CD1c-positive myeloid dendritic cell (primary cell): ENCODE measurements at regions not wholly inside any gene's neighbourhood (a gene's known extent, or its start where the extent isn't known, plus 50 kb on each side); places are given as distances from the start of the nearest gene placed in this dataset.
"Not testable (repeated sequence)": the region's sequence is repeated elsewhere in the genome, so short reads cannot be mapped to it uniquely, and the experiment has no call there.

Experiments used
- DNase-seq: peaks from one replicate; pipeline ENCODE4 v3.0.0-alpha.2; 2016; ENCODE audit errors: extremely low spot score

DNA sequence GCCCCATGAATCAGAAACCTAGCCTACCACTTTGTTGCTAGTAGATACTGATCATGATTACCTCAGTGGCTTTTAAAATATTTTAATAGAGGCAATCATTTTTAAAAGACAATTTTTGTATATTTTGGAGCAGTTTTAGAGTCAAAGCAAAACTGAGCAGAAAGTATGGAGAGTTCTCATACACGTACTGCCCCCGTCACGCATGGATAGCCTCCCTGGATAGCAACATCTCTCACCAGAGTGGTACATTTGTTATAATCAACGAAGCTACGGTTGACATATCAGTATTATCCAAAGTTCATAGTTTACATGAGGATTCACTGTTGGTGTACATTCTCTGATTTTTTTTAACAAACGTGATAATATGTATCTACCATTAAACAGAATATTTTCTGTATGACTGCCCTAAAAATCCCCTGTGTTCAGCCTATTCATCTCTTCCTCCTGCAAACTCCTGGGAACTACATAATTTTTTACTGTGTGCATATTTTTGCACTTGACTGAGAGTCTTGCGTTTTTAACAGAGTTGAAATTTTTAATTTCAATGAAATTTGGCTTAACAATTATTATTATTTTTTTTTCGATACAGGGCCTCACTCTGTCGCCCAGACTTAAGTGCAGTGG is 1436.8 kb upstream of the PCDH9 start:
- DNase-seq, result no peak

DNA sequence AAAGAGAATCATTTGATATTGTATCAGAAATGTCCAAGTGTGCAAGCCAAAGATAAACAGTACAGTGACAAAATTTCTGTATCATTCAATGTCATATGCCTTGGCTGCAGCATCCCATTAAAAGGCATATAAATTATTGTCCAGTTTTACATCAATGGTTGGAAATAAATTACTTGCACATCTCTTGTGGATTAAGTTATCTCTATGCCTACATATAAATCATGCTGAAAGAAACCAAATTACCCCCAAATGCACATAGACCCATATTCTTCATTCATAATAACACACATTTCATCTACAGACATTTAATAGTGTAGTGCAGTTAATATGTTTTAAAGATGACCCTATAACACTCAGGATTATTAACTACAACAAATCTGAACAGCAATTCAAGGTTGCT is 1415.7 kb upstream of the PCDH9 start:
- no peak for DNase-seq

GRCh38 chr13:68644611-68645010 is 1414.5 kb upstream of the PCDH9 start:
- no peak for DNase-seq

DNA sequence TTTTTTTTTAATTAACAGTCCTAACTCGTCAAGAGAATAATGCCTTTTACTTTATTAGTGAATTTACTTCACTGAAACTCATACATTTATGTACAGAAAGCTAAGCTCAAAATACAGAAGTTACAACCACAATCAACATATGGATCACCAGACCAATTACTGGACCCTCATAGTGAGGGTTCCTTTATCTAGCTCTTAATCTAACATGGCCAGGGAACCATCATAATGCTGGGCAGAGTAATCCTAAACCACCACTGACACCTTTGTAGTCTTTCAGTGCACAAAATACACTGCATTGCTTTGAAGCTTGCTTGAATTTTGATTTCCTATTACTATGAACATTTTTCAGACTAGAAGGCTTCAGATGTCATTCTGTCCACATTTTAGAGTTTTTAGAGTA is 1406.6 kb upstream of the PCDH9 start:
- DNase-seq, result no peak

- DNase-seq, result no peak
Observed at GRCh38 chr13:68628994-68629393, 1398.9 kb upstream of the PCDH9 start.

GRCh38 chr13:68627379-68627778 is 1397.2 kb upstream of the PCDH9 start:
- no peak for DNase-seq

GRCh38 chr13:68616600-68617222 is 1386.6 kb upstream of the PCDH9 start:
- no peak for DNase-seq

- no peak for DNase-seq
Observed at GRCh38 chr13:68609661-68610060, 1379.5 kb upstream of the PCDH9 start.

- DNase-seq, result no peak
Observed at GRCh38 chr13:68608147-68608546, 1378.0 kb upstream of the PCDH9 start.

DNA sequence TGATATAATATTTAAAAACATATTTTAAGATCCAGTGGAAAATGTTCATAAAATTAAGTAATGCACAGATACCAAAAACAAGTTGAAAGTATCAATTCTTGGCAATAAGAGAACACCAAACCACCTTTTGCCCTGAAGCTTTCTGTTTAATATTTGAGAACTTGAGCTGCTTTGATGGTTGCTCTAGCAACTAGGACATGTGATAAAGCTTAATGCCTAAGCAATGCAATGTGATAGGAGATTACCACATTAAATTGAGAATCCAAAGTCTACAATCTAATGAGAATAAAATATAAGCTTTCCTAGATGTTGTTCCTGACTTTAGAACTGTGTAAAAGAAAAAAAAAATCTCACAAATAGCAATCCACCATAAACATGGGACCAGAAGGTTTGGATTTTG is 1367.5 kb upstream of the PCDH9 start:
- DNase-seq, result no peak

DNA sequence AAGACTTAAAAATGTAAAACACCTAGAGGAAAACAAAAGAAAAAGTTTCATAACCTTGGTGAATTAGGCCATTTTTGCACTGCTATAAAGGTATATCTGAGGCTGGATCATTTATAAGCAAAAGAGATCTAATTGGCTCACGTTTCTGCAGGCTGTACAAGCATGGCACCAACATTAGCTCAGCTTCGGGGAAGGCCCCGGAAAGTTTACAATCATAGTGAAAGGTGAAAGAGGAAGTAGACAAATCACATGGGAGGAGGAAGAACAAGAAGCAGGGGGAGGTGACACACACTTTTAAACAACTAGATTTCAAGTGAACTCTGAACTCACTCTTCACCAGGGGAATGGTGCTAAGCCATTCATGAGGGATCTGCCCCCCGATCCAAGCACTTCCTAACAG is 1358.5 kb upstream of the PCDH9 start:
- peak; percentile 35 for DNase-seq

GRCh38 chr13:68584776-68585175 is 1354.6 kb upstream of the PCDH9 start:
- no peak for DNase-seq

DNA sequence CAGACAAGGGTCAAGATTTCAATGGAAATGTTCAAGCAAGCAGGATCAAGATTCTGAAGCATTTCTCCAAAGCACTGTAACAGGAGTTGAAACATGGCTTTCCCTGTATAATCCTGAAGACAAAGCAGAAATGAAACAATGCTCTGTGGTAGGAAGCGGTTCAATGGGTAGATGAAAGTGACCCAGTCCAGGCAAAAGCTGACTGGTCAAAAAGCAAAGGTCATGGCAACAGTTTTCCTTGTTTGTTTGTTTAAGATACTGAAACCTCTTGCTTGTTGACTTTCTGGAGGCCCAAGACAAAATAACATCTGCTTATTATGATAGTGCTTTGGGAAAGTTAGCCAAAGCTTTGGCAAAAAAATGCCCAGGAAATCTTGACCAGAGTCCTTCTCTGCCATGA is 1343.9 kb upstream of the PCDH9 start:
- DNase-seq, result no peak

DNA sequence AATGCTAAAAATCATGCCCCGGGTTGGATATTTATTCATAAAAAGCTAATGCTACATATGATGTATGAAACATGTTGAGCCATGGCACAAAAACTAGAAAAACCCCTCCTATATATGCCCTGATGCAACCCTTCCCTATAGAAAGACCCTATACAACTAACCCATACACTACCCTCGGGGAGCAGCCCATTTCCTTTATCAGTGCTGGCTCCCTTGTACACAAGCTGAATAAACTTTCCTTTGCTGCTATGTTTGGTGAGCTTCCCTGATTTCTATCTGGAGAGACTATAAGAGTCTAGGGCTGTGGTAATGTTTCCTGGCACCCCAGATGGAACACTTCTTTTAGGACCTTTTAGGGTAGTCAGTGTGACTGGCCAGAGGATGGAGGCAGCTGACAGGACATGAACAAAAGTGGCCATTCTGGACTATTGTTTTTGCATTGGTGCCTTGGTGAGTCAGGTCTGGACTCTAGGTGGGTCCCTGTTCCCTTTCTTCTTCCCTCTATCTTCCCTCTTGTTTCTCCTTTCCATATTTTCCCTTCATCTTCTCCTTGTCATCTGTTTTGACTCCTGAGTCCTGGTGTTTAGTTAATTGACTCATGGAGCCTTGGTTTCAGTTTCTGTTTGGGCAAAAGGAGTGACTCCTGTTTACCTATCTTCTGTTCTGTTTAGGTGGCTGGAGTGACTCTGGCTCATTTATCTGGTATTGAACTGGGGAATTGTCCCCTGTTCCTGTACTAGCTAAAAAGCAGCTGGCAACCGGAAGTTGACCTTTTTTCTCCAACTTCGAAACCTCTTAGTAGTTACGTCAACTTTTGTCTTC is 1321.8 kb upstream of the PCDH9 start:
- no peak for DNase-seq

DNA sequence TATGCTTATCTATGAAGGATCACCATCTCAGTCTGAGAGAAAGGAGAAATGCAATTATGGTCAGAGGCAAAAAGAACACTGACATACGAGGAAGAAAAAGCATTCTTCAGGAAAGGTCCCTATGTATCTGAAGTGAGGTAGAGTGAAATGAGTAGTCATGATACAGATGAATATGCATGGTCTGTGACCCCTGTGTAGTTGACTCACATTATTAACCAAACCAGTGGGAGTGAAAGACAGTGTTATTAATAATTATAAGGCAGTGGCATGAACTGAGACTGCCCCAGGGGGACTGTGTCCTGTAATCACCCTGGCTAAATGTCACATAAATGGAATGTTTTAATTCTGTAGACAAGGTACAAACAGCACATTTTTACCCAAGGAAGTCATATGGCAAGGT is 1320.2 kb upstream of the PCDH9 start:
- DNase-seq, result no peak

DNA sequence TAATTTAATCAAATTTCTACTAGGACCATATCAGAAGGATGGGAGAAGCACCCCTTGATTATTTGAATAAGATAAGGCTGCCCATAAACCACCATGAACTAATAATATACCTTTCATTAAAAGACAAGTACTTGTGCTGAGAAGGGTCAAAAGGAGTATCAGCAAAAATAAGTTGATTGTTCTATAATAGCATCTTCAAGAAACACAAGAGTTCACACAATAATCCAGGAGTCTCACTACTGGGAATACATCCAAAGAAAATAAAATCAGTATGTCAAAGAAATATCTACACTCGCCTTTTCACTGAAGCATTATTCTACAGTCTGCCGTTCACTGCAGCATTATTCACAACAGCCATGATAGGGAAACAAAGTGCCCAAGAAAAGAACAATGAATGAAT is 1310.1 kb upstream of the PCDH9 start:
- DNase-seq, result no peak

- no peak for DNase-seq
Observed at GRCh38 chr13:68535329-68535728, 1305.2 kb upstream of the PCDH9 start.

- not testable (repeated sequence) for DNase-seq
Observed at GRCh38 chr13:68527167-68527566, 1297.0 kb upstream of the PCDH9 start.

GRCh38 chr13:68523838-68524424 is 1293.8 kb upstream of the PCDH9 start:
- DNase-seq, result no peak

- no peak for DNase-seq
Observed at GRCh38 chr13:68522184-68522583, 1292.0 kb upstream of the PCDH9 start.

DNA sequence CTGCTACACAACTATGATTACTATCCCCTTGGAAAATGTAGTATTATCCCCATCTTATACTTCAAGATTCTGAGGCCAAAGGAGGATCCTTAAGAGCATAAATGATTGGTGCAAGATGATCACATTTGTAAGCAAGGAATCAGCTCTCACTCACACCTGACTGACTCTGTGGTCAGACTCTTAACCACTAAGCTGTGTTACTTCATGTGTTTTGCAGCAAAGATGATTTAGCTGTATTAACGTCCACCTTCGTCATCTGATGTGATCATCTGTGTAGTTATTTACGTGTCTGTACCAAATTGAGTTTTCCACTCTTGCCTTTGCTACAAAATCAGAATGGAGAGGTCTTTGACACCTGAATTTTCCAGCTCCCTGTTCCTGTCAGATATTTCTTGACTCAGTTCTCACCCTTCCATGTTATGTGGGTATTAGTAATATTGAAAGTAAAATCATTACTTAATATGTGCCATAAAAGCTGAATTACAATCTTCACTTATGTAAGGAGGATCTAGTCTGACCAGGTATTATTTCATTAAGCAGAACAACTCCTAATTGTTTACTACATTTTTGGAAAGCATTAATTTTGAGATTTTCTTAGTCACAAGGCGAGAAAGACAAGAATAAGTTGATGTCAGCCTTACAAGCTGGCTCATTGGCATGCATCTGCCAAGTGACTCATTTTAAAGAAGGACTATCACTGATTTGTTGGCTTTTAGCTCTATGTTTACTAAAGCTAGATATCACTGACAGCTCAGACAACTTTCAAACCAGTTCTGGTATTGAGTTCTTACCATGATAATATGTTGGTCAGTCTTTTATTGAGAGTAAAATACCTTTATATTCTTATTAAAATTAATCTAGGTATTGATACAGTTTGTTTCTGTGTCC is 1279.8 kb upstream of the PCDH9 start:
- no peak for DNase-seq
